PC-9 (cell line): ENCODE measurements at regions not wholly inside any gene's neighbourhood (a gene's known extent, or its start where the extent isn't known, plus 50 kb on each side); places are given as distances from the start of the nearest gene placed in this dataset.
"Not testable (repeated sequence)": the region's sequence is repeated elsewhere in the genome, so short reads cannot be mapped to it uniquely, and the experiment has no call there.

Experiments
- CTCF ChIP-seq: fragments of 200-600 bp; sonication (generic); conservative IDR thresholded peaks from 2 replicates; pipeline ENCODE4 v1.6.1; 2017; ENCODE audit warnings: mixed run types, antibody characterized with exemption, mild to moderate bottlenecking, moderate library complexity
- EZH2 ChIP-seq: fragments of 200-600 bp; sonication (generic); IDR thresholded peaks from 2 replicates; pipeline ENCODE4 v1.8.0; 2017; ENCODE audit warnings: antibody characterized with exemption, low read depth

- TF ChIP-seq CTCF, EZH2: not testable (repeated sequence)
Measured at GRCh38 chr2:226160617-226161016, 639.0 kb downstream of the IRS1 start.
